ENCODE measurements at regions not wholly inside any gene's neighbourhood (a gene's known extent, or its start where the extent isn't known, plus 50 kb on each side); places are given as distances from the start of the nearest gene placed in this dataset.

- TF ChIP-seq, protein P1, sequence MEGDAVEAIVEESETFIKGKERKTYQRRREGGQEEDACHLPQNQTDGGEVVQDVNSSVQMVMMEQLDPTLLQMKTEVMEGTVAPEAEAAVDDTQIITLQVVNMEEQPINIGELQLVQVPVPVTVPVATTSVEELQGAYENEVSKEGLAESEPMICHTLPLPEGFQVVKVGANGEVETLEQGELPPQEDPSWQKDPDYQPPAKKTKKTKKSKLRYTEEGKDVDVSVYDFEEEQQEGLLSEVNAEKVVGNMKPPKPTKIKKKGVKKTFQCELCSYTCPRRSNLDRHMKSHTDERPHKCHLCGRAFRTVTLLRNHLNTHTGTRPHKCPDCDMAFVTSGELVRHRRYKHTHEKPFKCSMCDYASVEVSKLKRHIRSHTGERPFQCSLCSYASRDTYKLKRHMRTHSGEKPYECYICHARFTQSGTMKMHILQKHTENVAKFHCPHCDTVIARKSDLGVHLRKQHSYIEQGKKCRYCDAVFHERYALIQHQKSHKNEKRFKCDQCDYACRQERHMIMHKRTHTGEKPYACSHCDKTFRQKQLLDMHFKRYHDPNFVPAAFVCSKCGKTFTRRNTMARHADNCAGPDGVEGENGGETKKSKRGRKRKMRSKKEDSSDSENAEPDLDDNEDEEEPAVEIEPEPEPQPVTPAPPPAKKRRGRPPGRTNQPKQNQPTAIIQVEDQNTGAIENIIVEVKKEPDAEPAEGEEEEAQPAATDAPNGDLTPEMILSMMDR (tag by site-specific recombination; IDR thresholded peaks at IDR 0.05): no peak
- no peak for TF ChIP-seq KLF16 (tag by site-specific recombination; IDR thresholded peaks at IDR 0.05)
- TF ChIP-seq, protein P2, sequence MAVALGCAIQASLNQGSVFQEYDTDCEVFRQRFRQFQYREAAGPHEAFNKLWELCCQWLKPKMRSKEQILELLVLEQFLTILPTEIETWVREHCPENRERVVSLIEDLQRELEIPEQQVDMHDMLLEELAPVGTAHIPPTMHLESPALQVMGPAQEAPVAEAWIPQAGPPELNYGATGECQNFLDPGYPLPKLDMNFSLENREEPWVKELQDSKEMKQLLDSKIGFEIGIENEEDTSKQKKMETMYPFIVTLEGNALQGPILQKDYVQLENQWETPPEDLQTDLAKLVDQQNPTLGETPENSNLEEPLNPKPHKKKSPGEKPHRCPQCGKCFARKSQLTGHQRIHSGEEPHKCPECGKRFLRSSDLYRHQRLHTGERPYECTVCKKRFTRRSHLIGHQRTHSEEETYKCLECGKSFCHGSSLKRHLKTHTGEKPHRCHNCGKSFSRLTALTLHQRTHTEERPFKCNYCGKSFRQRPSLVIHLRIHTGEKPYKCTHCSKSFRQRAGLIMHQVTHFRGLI (tag by site-specific recombination; IDR thresholded peaks at IDR 0.05): no peak
- TF ChIP-seq, protein P3, sequence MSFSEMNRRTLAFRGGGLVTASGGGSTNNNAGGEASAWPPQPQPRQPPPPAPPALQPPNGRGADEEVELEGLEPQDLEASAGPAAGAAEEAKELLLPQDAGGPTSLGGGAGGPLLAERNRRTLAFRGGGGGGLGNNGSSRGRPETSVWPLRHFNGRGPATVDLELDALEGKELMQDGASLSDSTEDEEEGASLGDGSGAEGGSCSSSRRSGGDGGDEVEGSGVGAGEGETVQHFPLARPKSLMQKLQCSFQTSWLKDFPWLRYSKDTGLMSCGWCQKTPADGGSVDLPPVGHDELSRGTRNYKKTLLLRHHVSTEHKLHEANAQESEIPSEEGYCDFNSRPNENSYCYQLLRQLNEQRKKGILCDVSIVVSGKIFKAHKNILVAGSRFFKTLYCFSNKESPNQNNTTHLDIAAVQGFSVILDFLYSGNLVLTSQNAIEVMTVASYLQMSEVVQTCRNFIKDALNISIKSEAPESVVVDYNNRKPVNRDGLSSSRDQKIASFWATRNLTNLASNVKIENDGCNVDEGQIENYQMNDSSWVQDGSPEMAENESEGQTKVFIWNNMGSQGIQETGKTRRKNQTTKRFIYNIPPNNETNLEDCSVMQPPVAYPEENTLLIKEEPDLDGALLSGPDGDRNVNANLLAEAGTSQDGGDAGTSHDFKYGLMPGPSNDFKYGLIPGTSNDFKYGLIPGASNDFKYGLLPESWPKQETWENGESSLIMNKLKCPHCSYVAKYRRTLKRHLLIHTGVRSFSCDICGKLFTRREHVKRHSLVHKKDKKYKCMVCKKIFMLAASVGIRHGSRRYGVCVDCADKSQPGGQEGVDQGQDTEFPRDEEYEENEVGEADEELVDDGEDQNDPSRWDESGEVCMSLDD (tag by site-specific recombination; IDR thresholded peaks at IDR 0.05): no peak
- TF ChIP-seq ZNF18 (tag by site-specific recombination; IDR thresholded peaks at IDR 0.05): no peak
- TF ChIP-seq ZNF174 (tag by site-specific recombination; IDR thresholded peaks at IDR 0.05): no peak
- TF ChIP-seq ZFP3 (tag by site-specific recombination; IDR thresholded peaks at IDR 0.05; ENCODE audit: low read depth): no peak
- TF ChIP-seq KLF7 (tag by site-specific recombination; IDR thresholded peaks at IDR 0.05; ENCODE audit: borderline replicate concordance): no peak
- TF ChIP-seq ZNF423 (tag by site-specific recombination; IDR thresholded peaks at IDR 0.05): no peak
- TF ChIP-seq ZNF501 (tag by site-specific recombination; IDR thresholded peaks at IDR 0.05): no peak
- TF ChIP-seq ZNF585B (tag by site-specific recombination; IDR thresholded peaks at IDR 0.05): no peak
- no peak for TF ChIP-seq GLI2 (tag by site-specific recombination; IDR thresholded peaks at IDR 0.05; ENCODE audit: borderline replicate concordance, low read depth)
- no peak for TF ChIP-seq ATF2 (tag by site-specific recombination; IDR thresholded peaks at IDR 0.05; ENCODE audit: low read depth)
- TF ChIP-seq HOXD13 (CRISPR knock-in tag; IDR thresholded peaks at IDR 0.05; ENCODE audit: borderline replicate concordance): no peak
Measured at GRCh38 chr2:83233326-83233725, 1225.8 kb downstream of the SUCLG1 start.

Measured in HEK293 (cell line).